ENCODE measurements at regions not wholly inside any gene's neighbourhood (a gene's known extent, or its start where the extent isn't known, plus 50 kb on each side); places are given as distances from the start of the nearest gene placed in this dataset.
A peak's percentile ranks its signal among the peaks of the same experiment; 100 is the strongest.

GRCh38 chr11:134658481-134659225 lies 246.6 kb upstream of the B3GAT1 start:
- no peak for DNase-seq

DNA sequence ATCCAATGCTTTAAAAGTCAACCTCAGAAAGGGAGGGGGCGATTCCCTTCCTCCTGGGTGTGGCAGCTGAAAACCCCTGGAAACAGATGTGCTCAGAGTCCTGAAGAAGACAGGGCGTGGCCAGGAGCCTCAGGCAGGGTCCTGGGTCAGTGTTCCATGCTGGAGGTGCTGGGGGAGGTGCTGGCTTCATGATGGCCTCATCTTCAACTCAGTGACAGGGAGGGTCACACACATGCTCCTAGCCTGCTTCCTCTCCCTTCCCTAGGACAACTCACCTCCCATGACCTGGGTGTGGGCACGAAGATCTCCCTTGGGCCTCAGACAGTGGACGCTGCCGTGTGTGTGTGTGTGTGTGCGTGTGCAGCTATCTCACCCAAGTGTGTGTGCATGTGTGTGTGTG lies 245.6 kb upstream of the B3GAT1 start:
- no peak for DNase-seq

DNA sequence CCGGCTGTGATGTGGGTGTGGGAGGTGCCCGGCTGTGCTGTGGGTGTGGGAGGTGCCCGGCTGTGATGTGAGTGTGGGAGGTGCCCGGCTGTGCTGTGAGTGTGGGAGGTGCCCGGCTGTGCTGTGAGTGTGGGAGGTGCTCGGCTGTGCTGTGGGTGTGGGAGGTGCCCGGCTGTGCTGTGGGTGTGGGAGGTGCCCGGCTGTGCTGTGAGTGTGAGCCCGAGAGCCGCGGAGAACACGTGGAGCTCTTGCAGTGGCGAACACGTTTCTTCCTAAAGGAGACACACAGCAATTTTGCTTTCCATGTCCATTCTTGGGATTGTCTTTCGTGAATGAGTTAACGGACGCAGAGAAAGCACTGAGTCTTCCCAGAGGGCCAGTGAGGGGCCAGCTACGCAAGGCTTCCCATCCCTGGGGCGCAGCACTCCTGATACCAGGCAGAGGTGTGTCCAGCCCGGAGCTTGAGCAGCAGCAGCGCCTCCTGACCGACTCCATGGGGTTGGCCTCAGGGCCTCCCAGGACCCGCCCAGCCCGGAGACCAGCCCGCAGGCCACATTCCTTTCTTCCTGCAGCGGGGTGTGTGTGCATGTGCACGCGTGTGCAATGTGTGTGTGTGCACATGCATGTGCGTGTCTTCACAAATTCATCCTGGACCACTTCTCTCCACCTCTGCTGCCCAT lies 245.0 kb upstream of the B3GAT1 start:
- peak; percentile 37 for DNase-seq

DNA sequence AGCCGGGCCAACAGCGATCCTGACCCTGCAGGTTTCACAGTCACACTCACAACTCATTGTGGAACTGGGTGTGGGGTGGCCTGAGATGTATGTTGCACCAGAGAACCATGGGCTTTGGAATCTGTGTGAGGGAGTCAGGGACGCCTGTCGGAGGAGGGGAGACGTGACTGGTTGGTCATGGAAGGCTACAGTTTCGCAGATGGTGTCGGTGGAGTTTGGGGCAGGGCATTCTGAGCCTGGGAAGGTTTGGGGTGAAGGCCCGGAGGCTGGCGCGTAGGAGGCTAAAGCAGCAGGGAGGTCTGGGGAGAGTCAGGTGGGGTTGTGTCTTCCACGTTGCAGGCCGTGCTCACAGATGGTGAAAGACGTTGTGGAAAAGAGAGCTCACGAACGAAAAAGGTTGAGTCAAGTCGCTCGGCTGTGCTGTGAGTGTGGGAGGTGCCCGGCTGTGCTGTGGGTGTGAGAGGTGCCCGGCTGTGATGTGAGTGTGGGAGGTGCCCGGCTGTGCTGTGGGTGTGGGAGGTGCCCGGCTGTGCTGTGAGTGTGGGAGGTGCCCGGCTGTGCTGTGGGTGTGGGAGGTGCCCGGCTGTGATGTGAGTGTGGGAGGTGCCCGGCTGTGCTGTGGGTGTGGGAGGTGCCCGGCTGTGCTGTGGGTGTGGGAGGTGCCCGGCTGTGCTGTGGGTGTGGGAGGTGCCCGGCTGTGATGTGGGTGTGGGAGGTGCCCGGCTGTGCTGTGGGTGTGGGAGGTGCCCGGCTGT lies 244.2 kb upstream of the B3GAT1 start:
- DNase-seq = peak; percentile 27

GRCh38 chr11:134655189-134655989 lies 243.3 kb upstream of the B3GAT1 start:
- no peak for DNase-seq

DNA sequence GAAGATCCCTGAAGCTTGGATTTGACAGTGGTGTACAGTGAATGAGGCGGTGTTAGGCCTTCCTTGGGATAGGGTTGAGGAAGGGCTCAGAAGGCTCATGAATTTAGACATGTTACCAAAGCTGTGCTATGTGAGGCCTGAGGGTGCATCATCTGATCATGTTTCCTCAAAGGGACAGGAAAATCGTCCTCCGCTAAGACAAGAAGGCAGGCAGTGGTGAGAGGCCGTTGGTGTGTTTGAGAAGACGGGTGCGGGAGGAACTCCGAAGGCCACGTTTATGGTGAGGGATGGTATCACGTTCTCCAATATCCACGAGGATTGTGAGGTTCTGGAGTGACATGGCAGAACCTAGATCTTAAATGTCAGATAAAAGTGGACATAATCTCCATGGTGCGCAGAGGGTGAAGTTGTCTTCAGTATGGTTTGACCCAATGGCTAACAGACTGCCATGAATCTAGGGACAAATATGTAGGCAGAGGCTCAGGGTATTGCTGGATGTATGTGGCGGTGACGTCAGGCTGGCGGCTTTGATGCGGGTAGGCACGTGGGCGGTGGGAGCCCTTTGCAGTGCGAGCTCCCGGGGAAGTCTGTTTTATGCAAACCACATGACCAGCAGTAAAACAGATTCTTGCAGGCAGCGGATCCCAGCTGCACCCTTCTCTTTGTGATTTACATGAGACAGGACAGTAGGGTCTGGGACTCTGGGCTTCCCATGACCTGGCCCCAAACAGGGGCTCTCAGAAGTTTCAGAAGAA lies 242.3 kb upstream of the B3GAT1 start:
- DNase-seq = peak; percentile 7

GRCh38 chr11:134652586-134653255 lies 240.7 kb upstream of the B3GAT1 start:
- no peak for DNase-seq

DNA sequence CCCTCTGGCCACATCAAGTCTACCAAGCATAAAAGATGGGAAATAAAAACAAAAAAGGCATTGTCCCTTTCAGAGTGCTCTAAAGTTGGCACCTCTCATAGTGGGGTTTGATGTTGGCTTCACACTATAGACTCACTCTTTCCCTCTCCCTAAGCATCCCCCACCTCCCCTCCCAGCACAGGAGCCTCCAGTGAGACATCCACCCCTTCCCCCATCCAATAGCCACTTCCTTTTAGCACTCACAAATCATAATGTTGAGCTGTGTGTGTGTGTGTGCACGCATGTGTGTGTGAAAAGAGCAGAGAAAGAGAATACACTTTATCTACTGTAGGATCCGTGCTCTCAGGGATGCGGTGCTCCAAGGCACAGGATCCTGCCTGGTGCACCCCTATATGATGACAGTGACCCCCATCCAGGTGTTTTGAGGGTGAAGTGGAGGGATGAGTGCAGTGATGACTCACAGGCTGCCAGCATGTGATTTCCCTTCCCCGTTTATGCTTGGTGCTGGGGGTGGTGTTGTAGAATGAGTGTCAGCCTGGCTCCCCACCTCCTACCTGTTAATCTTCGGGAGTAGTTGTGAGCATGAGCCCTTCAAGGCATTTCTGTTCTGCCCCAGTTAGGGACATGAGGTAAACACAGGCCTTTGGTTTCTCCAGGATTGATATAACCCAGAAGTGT lies 235.2 kb upstream of the B3GAT1 start:
- no peak for DNase-seq

DNA sequence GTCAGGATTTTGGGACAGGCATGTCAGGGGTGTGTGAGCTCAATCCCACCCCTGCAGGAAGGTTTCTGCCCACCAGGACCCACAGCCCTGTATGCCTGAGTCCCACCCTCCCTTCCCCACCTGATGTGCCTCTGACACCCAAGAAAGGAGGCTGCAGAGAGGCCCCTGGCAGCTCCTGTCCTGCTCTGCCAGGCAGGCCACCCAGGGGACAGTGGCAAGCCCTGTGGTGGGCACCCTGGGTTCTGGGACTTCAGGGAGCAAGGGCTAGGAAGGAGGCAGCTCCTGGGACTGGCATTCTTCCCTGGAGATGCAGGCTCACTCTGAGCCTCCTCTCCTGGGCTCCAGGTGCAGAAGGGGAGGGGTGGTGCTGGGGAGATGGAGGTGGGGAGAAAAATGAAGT lies 234.5 kb upstream of the B3GAT1 start:
- no peak for DNase-seq

GRCh38 chr11:134645576-134645975 lies 233.5 kb upstream of the B3GAT1 start:
- no peak for DNase-seq

- DNase-seq = no peak
Measured at GRCh38 chr11:134644476-134645456, 232.7 kb upstream of the B3GAT1 start.

DNA sequence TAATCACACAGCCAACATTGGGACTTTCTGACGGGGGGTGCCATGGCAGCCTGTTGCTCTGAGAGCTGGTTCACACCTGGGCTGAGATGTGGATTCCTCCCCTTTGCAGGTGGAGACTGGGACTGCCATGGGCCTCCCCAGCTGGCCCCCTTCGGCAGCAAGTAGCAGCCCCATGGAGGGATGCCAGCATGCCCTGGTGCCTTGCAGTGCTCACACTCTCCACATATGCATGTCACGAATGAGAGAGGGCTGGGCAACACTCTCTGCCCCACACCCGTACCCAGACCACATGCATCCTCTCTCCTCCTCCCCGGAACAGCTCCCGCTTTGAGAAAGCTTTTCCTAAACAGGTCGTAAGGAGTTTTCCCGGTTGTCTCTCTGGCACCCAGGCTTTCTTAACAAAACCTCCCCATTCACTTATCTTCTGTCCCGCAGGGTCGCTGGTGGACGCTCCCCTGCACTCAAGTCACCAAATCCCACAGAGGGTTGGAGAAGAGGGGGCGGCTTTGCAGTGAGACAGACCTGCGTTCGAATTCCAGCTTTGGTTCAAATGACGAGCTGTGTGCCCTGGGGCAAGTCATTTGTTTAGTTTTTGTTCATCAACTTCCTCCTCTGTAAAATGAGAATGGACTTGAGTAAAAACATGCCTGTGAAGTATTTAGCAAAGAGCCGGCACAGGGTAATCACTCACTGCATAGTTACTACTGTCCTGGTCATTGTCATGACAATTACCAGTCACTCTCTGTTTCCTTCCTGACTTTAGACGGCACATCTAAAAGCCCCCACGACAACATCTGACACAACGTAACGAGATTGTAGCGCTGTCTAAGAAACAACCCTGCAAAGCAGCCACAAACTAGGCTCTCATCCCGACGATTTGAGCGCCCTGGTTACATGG lies 231.3 kb upstream of the B3GAT1 start:
- no peak for DNase-seq

DNA sequence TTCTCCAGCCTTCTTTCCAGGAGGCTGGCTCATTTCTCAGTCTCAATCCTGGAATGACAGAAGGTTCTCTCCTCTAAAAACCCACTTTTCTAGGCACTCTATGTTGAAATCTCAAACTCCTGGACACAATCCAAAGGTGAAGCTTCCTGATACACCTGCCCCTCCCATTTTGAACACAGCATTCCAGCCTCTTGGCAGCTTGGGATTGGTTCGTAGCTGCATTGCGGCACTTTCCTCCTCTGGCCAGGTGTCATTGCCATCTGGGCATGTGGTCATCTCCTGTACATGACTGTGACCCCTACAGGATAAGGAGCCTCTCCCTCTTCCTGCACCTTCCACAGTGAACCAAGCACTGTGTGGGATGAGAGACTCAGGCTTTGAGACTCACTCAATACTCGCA lies 230.2 kb upstream of the B3GAT1 start:
- no peak for DNase-seq

DNA sequence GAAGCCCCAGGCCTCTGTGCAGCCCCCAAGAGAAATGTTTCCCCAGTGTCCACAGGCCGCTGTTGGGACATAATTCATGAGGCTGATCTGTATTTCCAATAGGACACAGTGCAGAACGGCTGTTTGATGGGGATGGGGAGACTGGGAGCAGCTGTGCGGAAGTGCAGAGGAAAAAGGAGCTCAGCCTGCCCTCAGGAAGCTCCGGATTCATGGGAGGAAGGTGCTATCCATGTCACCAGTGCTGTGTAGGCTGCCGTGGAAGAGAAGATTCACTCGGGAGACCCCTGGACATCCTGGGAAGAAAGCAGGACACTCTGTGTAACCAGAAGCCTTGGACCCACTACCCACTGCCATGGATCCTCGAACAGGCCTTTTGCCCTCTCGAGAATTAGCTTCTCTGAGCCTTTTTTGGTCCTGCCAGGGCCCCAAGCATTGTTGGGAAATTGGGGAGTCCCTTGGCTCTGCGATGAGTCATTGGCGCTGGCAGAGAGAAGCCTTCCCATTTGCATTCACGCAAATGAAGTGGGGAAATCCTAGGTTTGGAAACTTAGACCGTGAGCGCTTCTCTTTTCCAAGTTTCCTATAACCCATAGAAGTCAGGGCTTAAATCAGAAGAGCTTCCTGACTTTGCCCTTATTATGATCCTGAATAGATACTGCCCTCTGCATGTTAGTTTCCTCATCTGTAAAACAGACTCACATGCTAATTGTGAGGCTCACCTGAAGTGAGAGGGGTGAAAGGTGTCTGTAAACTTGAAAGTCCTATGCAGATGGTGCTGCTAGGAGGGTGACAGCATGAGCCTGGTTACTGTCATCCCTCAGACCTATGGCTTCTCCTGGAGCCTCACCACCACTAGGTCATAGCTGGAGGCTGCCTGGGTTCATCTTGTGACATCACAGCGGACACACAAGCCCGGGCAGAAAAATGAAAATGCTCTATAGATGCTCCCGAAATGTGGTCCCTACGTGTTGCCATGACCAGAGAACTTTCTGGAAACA lies 229.2 kb upstream of the B3GAT1 start:
- no peak for DNase-seq

- no peak for DNase-seq
Measured at GRCh38 chr11:134640536-134640935, 228.5 kb upstream of the B3GAT1 start.

DNA sequence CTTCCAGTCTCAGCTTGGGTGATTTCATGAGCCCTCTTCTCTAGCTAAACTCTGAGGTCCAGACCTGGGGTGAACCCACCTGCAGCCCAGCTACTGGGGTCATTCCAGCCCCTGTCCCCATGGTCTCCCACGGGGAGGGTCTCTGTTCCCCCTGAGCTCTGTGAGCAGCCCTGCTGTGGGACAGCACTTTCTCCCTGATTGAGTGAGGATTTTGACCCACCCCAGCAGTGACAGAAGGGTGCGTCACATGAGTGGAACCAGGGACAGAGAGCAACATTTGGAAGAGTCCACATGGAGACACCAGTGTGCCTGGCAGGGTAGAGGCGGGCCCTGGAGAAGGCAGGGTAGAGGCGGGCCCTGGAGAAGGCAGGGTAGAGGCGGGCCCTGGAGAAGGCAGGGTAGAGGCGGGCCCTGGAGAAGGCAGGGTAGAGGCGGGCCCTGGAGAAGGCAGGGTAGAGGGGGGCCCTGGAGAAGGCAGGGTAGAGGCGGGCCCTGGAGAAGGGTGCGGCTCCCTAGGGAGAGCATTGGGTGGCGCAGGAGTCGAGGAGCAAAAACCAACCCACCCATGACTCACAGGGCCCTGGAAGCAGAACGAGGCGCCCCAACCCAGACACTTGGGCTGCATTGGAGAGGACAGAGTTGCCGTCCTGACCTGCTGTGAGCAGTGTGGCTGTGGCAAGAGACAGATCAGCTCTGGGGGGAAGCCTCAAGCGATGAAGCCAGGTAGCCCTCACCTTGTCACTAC lies 227.7 kb upstream of the B3GAT1 start:
- DNase-seq = no peak

Data from CD4-positive, alpha-beta T cell treated with Interleukin-10 for 1 hour (primary cell).